ENCODE measurements at regions not wholly inside any gene's neighbourhood (a gene's known extent, or its start where the extent isn't known, plus 50 kb on each side); places are given as distances from the start of the nearest gene placed in this dataset.
A peak's percentile ranks its signal among the peaks of the same experiment; 100 is the strongest.

DNA sequence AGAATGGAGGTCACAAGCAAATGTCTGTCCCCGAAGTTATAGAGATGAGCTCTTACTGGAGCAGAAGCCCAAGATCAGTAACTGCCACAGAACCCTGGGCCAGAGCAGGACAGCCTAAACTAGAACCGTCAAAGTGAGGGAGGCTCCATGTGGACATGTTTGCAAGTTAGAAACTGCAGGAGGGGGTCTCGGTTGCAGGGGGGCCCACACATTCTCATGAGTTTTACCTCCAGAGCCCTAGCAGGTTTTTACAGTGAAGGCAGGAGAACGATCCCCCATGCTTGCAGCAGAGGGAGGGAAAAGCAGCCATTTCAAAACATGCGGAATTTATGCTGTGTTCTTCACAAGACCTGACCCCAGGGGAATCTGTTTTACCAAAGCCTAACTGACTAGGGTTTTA is 133.5 kb upstream of the B3GAT1 start:
- H2BK120ac ChIP-seq (replicated peaks; ENCODE audit: low read depth, low read length), result no peak overlapping the region
- H3K27ac ChIP-seq (ENCODE audit: low read depth, low read length), result no peak overlapping the region
- no peak overlapping the region for H2AK5ac ChIP-seq (ENCODE audit: low read depth, low read length)
- no peak overlapping the region for H3K18ac ChIP-seq (ENCODE audit: extremely low read depth, low read length)
- DNase-seq (ENCODE audit: low read depth in 1 of 2, low spot score in 2 of 2), result peak in 1 of 2 experiments; percentile 28
- ChIA-PET CTCF (ENCODE audit: partially characterized antibody) (interaction anchor here (0.8 to 1.5 kb wide), 3 partner anchors 12 to 81 kb away, joined by 3 to 4 read pairs (median 4); no protein-coding TSS in a partner anchor), POLR2A (ENCODE audit: partially characterized antibody) (no interaction called here)
- no peak overlapping the region for H2BK20ac ChIP-seq (ENCODE audit: low read length)
- no peak overlapping the region for H3K4ac ChIP-seq (replicated peaks; ENCODE audit: insufficient read length, low read depth, low read length)
- H2BK12ac ChIP-seq (ENCODE audit: low read depth, low read length), result no peak overlapping the region
- H3K79me1 ChIP-seq (ENCODE audit: low read depth, low read length), result no peaks in the 10 kb centered on the region
- H3K9ac ChIP-seq (replicated peaks in 1 of 4; ENCODE audit: extremely low read depth in 1 of 4, low read depth in 3 of 4, low read length in 3 of 4), result no peak overlapping the region
- H3K4me1 ChIP-seq (replicated peaks in 1 of 4; ENCODE audit: control insufficient read depth in 3 of 4, insufficient read depth in 4 of 4, low read length in 3 of 4), result peaks cover 0 to 6% (median 3%) of the 10 kb centered on the region in 4 experiments; a peak in 4 of 7 replicates
- H3K4me3 ChIP-seq (ENCODE audit: extremely low read depth in 1 of 4, insufficient read depth in 2 of 4, low read depth in 3 of 4, low read length in 4 of 4), result no peak overlapping the region
- no peak overlapping the region for H3K23ac ChIP-seq (ENCODE audit: insufficient read length)
- TF ChIP-seq RFX5 (IDR thresholded peaks at IDR 0.05; ENCODE audit: borderline replicate concordance, low read depth, low read length), result no peak
- TF ChIP-seq, protein P1, sequence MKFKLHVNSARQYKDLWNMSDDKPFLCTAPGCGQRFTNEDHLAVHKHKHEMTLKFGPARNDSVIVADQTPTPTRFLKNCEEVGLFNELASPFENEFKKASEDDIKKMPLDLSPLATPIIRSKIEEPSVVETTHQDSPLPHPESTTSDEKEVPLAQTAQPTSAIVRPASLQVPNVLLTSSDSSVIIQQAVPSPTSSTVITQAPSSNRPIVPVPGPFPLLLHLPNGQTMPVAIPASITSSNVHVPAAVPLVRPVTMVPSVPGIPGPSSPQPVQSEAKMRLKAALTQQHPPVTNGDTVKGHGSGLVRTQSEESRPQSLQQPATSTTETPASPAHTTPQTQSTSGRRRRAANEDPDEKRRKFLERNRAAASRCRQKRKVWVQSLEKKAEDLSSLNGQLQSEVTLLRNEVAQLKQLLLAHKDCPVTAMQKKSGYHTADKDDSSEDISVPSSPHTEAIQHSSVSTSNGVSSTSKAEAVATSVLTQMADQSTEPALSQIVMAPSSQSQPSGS (IDR thresholded peaks at IDR 0.05; ENCODE audit: low read length), result no peak
- H3K27me3 ChIP-seq (replicated peaks in 1 of 4; ENCODE audit: control insufficient read depth in 3 of 4, extremely low read depth in 1 of 4, insufficient read depth in 3 of 4, low read length in 3 of 4), result no peaks in the 10 kb centered on the region
- H2BK5ac ChIP-seq (ENCODE audit: low read depth, low read length), result no peak overlapping the region
- WGBS, 2 experiments (ENCODE audit: extremely low coverage in 1 of 2, insufficient coverage in 1 of 2, insufficient read length in 1 of 2, insufficient replicate concordance in 2 of 2, low coverage in 1 of 2, low lambda C conversion rate in 2 of 2, missing lambda C conversion rate in 1 of 2), result 92% methylated on average over 5 of the region's 5 CpGs; no CpG with 5 or more reads in 1 of the 2 experiments
- H4K20me1 ChIP-seq (replicated peaks in 1 of 2; ENCODE audit: control insufficient read depth in 1 of 2, insufficient read depth in 2 of 2, low read length in 2 of 2), result no peaks in the 10 kb centered on the region
- H3K23me2 ChIP-seq (ENCODE audit: low read depth, low read length), result no peaks in the 10 kb centered on the region
- H3K79me2 ChIP-seq (ENCODE audit: control insufficient read depth in 1 of 2, insufficient read depth in 2 of 2, low read length in 2 of 2), result no peaks in the 10 kb centered on the region
- H3K4me2 ChIP-seq (ENCODE audit: insufficient read depth in 1 of 2, low read depth in 2 of 2, low read length in 2 of 2), result no peak overlapping the region
- no peak overlapping the region for H2AFZ ChIP-seq (ENCODE audit: low read length)
- H4K8ac ChIP-seq (ENCODE audit: extremely low read depth, insufficient read depth, low read length), result no peak overlapping the region
- H2BK15ac ChIP-seq (ENCODE audit: low read length), result no peak overlapping the region
- no peak overlapping the region for H3K56ac ChIP-seq (replicated peaks; ENCODE audit: insufficient read length, low read depth, low read length)
- no peak for FAIRE-seq
- no peak overlapping the region for H4K5ac ChIP-seq (ENCODE audit: insufficient read length, low read depth, low read length)
- H3K9me3 ChIP-seq (ENCODE audit: insufficient read depth in 2 of 2, low read depth in 1 of 2, low read length in 1 of 2), result no peaks in the 10 kb centered on the region; a peak in 1 of 4 replicates
- H4K91ac ChIP-seq (replicated peaks; ENCODE audit: insufficient read length, low read length), result no peak overlapping the region
- no peak overlapping the region for H3K14ac ChIP-seq (ENCODE audit: insufficient read length)
- no peaks in the 10 kb centered on the region for H3K36me3 ChIP-seq (ENCODE audit: control insufficient read depth in 2 of 4, insufficient read depth in 4 of 4, low read length in 3 of 4)
